T-helper 2 cell (primary cell): ENCODE measurements at regions not wholly inside any gene's neighbourhood (a gene's known extent, or its start where the extent isn't known, plus 50 kb on each side); places are given as distances from the start of the nearest gene placed in this dataset.
"Not testable (repeated sequence)": the region's sequence is repeated elsewhere in the genome, so short reads cannot be mapped to it uniquely, and the experiment has no call there.

Source experiments
- DNase-seq, 5 experiments: peaks; one replicate each; pipeline versions ENCODE4 v3.0.0 to v3.0.0-alpha.2; 2012 to 2022

DNA sequence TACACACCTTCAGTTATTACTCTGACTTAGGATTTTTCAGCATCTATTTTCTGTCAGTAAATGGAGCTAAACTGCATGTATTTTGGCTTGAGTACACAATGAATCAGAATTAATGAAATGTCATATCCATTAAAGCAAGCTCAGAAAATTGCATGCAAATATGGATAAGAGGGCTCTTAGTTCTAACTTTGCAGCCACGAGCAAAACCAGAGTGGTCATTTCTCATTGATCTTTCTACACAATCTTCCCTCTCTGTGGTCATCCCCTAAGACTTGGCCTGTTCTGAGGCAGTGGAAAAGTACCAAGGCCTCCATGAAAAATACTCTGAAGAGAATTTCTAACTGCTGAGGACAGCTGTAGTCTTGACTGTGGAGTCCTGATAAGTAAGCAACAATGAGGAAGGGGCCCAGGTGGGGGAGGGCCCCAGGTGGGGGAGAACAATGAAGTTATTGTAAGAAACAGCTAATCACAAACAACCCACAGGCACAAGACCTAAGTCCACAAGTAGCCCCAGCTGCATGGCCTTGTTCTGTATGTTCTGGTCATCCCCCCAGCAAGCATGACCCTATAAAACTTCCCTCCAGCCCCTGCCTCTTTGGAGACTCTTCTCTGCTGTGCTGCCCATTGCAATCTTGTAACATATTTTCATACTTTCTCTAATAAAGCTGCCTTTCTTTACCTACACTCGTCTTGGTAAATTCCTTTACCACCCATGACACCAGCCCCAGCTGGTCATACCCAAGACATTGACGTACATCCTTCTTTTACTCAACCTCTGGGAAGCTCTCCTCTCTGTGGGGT lies 230.3 kb downstream of the TDRD15 start:
- no peak for DNase-seq

- DNase-seq = no peak
Observed at GRCh38 chr2:21356086-21356856, 232.5 kb downstream of the TDRD15 start.

- no peak for DNase-seq
Observed at GRCh38 chr2:21356857-21357255, 233.1 kb downstream of the TDRD15 start.

DNA sequence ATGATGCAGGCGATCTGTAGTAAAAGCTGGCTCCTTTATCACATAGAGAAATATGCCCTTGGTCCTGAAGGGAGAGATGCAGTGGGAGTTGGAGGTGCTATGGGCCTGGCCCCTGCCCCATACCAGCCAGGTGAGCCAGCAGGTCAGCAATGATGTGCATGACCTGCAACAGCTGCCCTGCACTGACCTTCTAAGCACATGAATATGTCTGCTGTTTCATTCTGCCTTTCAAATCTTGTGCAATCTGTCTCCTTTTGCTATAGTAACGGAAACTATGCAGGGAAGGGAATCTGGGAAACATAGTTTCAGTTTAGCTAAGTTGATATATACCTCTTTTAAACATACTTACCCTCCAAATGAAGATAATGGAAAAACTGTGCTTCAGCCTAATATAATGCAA lies 235.2 kb downstream of the TDRD15 start:
- no peak for DNase-seq

- no peak for DNase-seq
Observed at GRCh38 chr2:21361384-21361783, 237.6 kb downstream of the TDRD15 start.

DNA sequence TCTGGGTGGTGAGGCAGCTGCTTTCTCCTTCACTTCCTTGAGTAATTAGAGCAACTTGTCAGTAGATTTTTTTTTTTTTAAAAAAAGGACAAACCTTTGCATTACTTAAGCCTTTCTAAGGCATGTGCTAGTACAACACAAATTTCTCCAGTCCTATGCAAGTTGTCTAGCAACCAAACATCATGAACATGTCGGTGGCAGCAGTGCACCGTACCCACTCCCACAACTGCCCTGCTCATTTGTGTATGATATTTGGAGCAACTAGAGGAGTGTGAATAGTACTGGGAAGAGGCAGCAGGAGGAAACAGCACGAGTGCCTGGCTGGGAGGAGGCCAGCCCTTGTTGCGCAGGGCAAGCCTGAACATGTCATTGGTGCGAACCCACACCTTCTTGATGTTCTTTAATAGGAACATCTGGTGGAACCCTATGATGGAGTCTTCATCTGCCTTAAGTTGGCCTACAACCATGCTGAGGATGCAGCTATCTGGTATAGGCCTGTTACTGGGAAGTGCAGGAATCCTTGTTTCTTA lies 238.3 kb downstream of the TDRD15 start:
- DNase-seq = no peak

DNA sequence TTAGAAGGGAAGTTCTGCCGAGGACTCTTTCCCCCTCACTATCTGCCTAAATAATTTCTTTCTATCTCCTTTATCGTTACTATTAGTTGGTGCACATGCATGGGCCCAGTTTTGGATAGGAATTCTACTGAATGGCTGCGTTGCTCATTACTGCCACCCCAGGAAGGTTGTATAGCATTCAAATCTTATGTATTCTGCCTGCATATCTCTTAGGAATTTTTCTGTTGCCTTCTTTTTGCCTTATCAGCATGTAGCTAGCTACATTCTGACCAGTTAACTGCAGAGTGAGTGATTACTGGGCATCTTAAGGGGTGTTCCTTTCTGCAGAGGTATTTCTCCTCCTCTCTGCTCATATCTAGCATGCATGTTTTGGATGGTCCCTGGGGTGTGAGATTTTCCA lies 239.6 kb downstream of the TDRD15 start:
- DNase-seq = no peak

GRCh38 chr2:21367421-21367820 lies 243.7 kb downstream of the TDRD15 start:
- no peak for DNase-seq

DNA sequence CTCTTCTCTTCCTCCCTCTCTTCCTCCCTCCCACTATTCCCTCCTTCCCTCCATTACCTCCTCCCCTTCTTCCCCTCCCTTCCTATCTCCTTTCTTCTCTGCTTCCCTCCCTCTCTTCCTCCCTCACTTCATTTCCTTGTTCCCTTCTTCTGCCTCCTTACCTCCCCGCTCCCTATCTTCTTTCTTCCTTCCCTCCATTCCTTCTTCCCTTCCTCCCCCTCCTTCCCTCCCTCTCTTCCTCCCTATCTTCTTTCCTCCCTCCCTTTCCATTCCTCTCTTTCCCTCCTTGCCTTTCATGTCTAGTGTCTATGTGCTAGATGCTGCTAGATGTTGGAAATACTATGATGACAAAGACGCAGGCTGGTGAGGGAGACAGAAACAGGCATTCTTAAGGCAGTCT lies 246.0 kb downstream of the TDRD15 start:
- DNase-seq = no peak

DNA sequence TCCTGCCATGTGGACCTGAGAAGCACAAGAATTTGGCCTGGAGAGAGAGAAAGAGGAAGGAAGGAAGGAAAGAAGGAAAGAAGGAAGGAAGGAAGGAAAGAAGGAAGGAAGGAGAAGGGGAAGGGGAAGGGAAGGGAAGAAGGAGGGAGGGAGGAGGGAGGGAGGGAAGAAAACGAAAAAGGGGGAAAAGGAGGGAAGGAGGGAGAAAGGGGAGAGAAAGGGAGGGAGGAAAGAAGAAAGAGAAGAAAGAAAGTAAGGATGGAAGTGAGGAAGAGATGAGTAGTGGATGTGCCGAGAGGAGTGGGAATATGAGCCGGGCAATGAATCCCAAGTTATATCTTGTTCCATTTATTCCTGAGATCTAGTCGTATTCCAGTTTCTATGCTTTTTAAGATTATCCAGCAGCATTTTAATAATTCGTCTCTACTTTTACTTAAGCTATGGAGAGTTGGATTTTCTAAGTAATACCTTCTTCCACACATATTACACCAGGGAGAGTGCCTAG lies 247.8 kb downstream of the TDRD15 start:
- no peak for DNase-seq

GRCh38 chr2:21372654-21373053 lies 248.9 kb downstream of the TDRD15 start:
- DNase-seq = peak in 1 of 5 experiments; percentile 1

DNA sequence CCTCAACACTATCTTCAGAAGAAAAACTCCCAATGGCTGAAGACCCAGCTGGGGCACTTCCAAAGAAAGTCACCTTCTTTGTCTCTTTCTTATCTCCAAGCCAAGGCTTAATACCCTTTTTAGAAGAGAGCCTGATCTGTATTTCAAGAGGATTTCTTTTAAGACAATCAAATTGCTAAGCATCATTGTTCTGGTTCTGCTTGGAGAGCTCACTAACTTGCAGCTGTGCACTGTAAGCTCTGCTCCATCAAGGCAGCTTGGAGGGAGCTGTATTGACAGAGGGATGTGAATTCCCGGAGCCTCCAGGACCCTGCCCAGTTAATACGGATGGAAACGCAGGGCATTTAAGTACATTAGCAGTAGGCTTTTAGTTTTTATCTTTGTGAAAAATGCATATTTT lies 253.1 kb downstream of the TDRD15 start:
- DNase-seq = no peak

DNA sequence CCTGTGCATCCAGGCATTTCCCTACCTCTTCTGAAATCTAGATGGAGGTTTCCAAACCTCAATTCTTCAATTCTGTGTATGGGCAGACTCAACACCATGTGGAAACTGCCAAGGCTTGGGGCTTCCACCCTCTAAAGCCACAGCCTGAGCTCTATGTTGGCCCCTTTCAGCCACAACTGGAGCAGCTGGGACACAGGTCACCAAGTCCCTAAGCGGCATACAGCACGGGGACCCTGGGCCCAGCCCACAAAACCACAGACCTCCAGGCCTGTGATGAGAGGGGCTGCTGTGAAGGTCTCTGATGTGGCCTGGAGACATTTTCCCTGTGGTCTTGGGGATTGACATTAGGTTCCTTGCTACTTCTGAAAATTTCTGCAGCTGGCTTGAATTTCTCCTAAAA lies 255.4 kb downstream of the TDRD15 start:
- no peak for DNase-seq

DNA sequence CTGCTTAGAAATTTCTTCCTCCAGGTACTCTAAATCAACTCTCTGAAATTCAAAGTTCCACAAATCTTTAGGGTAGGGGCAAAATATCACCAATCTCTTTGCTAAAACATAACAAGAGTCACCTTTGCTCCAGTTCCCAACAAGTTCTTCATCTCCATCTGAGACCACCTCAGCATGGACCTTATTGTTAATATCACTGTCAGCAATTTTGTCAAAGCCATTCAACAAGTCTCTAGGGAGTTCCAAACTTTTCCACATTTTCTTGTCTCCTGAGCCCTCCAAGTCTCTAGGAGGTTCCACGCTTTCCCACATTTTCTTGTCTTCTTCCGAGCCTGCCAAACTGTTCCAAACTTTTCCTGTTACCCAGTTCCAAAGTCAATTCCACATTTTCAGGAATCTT lies 255.9 kb downstream of the TDRD15 start:
- DNase-seq = not testable (repeated sequence)

DNA sequence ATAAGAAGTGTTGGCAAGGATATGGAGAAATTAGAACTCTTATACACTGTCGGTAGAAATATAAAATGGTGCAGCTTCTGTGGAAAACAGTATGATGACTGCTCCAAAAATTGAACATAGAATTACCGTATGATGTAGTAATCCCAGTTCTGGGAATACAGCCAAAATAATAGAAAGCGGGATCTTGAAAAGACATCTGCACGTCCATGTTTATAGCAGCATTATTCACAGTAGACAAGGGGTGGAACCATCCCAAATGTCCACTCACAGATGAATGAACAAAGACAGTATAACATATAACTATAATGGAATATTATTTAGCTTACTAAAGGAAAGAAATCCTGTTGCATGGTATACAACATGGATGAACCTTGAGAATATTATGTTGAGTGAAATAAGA lies 257.7 kb downstream of the TDRD15 start:
- DNase-seq = no peak

GRCh38 chr2:21382701-21383520 lies 259.1 kb downstream of the TDRD15 start:
- no peak for DNase-seq

- no peak for DNase-seq
Observed at GRCh38 chr2:21386666-21387065, 262.9 kb downstream of the TDRD15 start.

- no peak for DNase-seq
Observed at GRCh38 chr2:21392649-21393048, 268.9 kb downstream of the TDRD15 start.

GRCh38 chr2:21393173-21393572 lies 269.4 kb downstream of the TDRD15 start:
- no peak for DNase-seq

DNA sequence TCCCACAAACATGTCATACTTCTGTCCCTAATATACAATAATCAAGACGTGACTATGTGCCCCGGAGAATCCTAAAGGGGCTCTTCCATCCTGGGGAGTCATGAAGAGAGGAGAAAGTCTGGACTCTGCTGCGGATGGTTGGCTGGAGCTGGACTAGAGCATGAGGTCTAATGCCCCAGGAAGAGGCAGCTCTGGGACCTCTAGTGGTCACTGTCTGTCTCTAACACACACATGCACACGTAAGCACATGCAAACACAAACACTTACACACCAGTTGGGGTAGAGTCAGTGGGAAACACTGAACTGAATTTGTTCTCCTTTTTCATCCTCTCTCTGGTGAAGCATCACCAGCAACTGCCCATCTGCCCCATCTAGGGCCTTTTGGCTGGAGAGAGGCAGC lies 271.6 kb downstream of the TDRD15 start:
- DNase-seq = no peak

GRCh38 chr2:21396252-21396651 lies 272.5 kb downstream of the TDRD15 start:
- no peak for DNase-seq

DNA sequence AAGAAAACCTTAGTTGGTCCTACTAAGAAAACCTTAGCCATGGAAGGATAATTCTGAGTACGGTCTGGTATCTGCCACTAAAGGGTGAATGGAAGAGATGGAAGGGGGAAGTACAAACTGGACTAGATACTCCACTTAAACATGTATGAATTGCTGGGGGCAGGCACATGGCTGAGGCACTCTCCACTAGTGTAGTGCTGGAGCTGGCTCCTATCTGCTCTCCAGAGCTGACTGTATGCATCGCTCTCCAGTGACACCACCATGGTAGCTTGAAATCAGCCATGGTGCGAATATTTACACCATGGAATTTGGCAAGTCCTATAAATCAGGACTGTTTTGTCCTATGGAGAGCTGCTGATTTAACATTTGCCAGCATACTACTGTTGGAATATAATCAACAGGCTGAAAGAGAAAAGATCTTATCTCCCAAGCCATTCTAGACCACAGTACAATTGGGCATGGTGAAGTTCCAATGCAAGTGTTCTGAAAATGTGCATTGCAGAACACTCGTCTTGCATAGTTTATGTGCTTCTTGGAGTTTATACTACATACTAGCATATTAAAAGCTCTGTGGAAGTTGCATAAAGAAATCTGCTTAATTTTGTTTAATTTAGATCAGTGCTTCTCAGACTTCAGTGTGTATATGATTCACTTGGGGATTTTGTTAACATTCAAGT lies 277.4 kb downstream of the TDRD15 start:
- no peak for DNase-seq
